ENCODE measurements at regions not wholly inside any gene's neighbourhood (a gene's known extent, or its start where the extent isn't known, plus 50 kb on each side); places are given as distances from the start of the nearest gene placed in this dataset.
"Not testable (repeated sequence)": the region's sequence is repeated elsewhere in the genome, so short reads cannot be mapped to it uniquely, and the experiment has no call there.

DNA sequence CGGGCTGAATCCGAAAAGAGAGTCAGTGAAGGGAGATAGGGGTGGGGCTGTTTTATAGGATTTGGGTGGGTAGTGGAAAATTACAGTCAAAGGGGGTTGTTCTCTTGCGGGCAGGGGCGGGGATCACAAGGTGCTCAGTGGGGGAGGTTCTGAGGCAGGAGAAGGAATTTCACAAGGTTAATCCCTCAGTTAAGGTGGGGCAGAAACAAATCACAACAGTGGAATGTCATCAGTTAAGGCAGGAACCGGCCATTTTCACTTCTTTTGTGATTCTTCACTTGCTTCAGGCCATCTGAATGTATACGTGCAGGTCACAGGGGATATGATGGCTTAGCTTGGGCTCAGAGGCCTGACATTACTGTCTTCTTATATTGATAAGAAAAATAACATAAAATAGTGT is 84.6 kb upstream of the IL1RAPL1 start:
- H3K27me3 ChIP-seq (ENCODE audit: insufficient read depth); H4K20me1 ChIP-seq (replicated peaks; ENCODE audit: insufficient read depth); H3F3A ChIP-seq (replicated peaks; ENCODE audit: low read depth); H3K9me2 ChIP-seq (ENCODE audit: insufficient read depth); ATAC-seq; H3K27me3 Mint-ChIP-seq (ENCODE audit: insufficient read depth, low read depth, poor library complexity); H3K4me1 ChIP-seq (ENCODE audit: insufficient read depth); H3K36me3 ChIP-seq (ENCODE audit: insufficient read depth); H3K4me3 ChIP-seq; H3K4me3 Mint-ChIP-seq; H2AFZ ChIP-seq; DNase-seq (ENCODE audit: low spot score); H3K79me2 ChIP-seq (replicated peaks; ENCODE audit: insufficient read depth): not testable (repeated sequence)
- Histone ChIP-seq H3K4me2 (peak overlapping the region; percentile 43; the same call in 1 of the 2 replicates), H3K27ac (ENCODE audit: low read depth) (peak overlapping the region; percentile 88; the same call in 1 of the 2 replicates)
- H3K27ac Mint-ChIP-seq = peak overlapping the region; percentile 36; the same call in 1 of the 2 replicates
- peaks cover 33% of the 10 kb centered on the region for H3K4me1 Mint-ChIP-seq
- peaks cover 30% of the 10 kb centered on the region for H3K36me3 Mint-ChIP-seq (ENCODE audit: low read depth)
- peaks cover 37% of the 10 kb centered on the region for H3K9me3 Mint-ChIP-seq

DNA sequence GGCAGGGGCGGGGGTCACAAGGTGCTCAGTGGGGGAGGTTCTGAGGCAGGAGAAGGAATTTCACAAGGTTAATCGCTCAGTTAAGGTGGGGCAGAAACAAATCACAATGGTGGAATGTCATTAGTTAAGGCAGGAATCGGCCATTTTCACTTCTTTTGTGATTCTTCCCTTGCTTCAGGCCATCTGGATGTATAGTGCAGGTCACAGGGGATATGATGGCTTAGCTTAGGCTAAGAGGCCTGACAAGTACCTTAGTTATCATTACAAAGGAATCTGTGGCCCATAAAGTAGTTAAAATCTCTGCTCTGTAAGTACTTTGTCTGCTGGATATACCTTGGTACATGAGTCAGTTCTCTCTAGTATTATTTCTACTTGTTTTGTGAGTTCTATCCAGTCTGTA is 79.6 kb upstream of the IL1RAPL1 start:
- not testable (repeated sequence) for H3K27ac ChIP-seq (ENCODE audit: low read depth); ATAC-seq; H3K27me3 Mint-ChIP-seq (ENCODE audit: insufficient read depth, low read depth, poor library complexity); H4K20me1 ChIP-seq (replicated peaks; ENCODE audit: insufficient read depth); H3K36me3 ChIP-seq (ENCODE audit: insufficient read depth); H3K4me1 ChIP-seq (ENCODE audit: insufficient read depth); H3F3A ChIP-seq (replicated peaks; ENCODE audit: low read depth); H3K9me2 ChIP-seq (ENCODE audit: insufficient read depth); H3K4me3 ChIP-seq; H3K27me3 ChIP-seq (ENCODE audit: insufficient read depth); H2AFZ ChIP-seq; H3K79me2 ChIP-seq (replicated peaks; ENCODE audit: insufficient read depth); H3K27ac Mint-ChIP-seq; H3K4me3 Mint-ChIP-seq
- Mint-ChIP-seq H3K36me3 (ENCODE audit: low read depth) (peaks cover 30% of the 10 kb centered on the region), H3K4me1 (peaks cover 13% of the 10 kb centered on the region), H3K9me3 (peaks cover 38% of the 10 kb centered on the region)
- H3K4me2 ChIP-seq = peak overlapping the region; percentile 5; the same call in 1 of the 2 replicates
- peak; percentile 3 for DNase-seq (ENCODE audit: low spot score)

DNA sequence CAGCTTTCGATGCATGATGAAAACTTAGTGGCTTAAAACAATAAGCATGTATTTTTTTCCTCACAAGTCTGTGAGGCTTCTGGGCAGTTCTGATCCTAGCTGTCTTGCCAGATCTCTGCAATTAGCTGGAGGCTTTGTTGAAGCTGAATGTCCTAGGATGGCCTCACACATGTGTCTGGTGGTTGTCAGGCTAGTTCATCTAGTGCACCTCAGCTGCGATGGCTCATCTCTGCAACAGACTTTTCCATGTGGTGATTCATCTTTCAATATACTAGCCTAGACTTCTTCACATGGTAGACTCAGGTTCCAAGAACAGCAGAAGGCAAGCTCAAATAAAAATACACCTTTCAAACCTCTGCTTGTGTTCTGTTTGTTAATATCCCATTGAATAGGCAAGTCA is 66.5 kb upstream of the IL1RAPL1 start:
- Histone ChIP-seq H4K20me1 (replicated peaks; ENCODE audit: insufficient read depth) (no peaks in the 10 kb centered on the region), H3K4me1 (ENCODE audit: insufficient read depth) (0 out of 2 replicates have a peak, but pooled peaks cover 8% of the 10 kb centered on the region), H3K4me2 (no peak overlapping the region), H2AFZ (no peak overlapping the region), H3K4me3 (no peak overlapping the region), H3K27me3 (ENCODE audit: insufficient read depth) (no peaks in the 10 kb centered on the region), H3K36me3 (ENCODE audit: insufficient read depth) (no peaks in the 10 kb centered on the region), H3K27ac (ENCODE audit: low read depth) (no peak overlapping the region), H3F3A (replicated peaks; ENCODE audit: low read depth) (no peaks in the 10 kb centered on the region), H3K9me2 (ENCODE audit: insufficient read depth) (no peaks in the 10 kb centered on the region), H3K79me2 (replicated peaks; ENCODE audit: insufficient read depth) (no peaks in the 10 kb centered on the region)
- DNase-seq (ENCODE audit: low spot score) (no peak), ATAC-seq (no peak)
- Mint-ChIP-seq H3K9me3 (no peaks in the 10 kb centered on the region), H3K4me3 (no peak overlapping the region), H3K27me3 (ENCODE audit: insufficient read depth, low read depth, poor library complexity) (no peaks in the 10 kb centered on the region), H3K27ac (no peak overlapping the region), H3K36me3 (ENCODE audit: low read depth) (no peaks in the 10 kb centered on the region), H3K4me1 (no peaks in the 10 kb centered on the region)
- no peak for TF ChIP-seq EZH2phosphoT487 (IDR thresholded peaks at IDR 0.05; ENCODE audit: unreplicated experiment)
- TF ChIP-seq, protein P1, sequence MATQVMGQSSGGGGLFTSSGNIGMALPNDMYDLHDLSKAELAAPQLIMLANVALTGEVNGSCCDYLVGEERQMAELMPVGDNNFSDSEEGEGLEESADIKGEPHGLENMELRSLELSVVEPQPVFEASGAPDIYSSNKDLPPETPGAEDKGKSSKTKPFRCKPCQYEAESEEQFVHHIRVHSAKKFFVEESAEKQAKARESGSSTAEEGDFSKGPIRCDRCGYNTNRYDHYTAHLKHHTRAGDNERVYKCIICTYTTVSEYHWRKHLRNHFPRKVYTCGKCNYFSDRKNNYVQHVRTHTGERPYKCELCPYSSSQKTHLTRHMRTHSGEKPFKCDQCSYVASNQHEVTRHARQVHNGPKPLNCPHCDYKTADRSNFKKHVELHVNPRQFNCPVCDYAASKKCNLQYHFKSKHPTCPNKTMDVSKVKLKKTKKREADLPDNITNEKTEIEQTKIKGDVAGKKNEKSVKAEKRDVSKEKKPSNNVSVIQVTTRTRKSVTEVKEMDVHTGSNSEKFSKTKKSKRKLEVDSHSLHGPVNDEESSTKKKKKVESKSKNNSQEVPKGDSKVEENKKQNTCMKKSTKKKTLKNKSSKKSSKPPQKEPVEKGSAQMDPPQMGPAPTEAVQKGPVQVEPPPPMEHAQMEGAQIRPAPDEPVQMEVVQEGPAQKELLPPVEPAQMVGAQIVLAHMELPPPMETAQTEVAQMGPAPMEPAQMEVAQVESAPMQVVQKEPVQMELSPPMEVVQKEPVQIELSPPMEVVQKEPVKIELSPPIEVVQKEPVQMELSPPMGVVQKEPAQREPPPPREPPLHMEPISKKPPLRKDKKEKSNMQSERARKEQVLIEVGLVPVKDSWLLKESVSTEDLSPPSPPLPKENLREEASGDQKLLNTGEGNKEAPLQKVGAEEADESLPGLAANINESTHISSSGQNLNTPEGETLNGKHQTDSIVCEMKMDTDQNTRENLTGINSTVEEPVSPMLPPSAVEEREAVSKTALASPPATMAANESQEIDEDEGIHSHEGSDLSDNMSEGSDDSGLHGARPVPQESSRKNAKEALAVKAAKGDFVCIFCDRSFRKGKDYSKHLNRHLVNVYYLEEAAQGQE (IDR thresholded peaks at IDR 0.05; ENCODE audit: unreplicated experiment) = no peak
- TF ChIP-seq, protein P2, sequence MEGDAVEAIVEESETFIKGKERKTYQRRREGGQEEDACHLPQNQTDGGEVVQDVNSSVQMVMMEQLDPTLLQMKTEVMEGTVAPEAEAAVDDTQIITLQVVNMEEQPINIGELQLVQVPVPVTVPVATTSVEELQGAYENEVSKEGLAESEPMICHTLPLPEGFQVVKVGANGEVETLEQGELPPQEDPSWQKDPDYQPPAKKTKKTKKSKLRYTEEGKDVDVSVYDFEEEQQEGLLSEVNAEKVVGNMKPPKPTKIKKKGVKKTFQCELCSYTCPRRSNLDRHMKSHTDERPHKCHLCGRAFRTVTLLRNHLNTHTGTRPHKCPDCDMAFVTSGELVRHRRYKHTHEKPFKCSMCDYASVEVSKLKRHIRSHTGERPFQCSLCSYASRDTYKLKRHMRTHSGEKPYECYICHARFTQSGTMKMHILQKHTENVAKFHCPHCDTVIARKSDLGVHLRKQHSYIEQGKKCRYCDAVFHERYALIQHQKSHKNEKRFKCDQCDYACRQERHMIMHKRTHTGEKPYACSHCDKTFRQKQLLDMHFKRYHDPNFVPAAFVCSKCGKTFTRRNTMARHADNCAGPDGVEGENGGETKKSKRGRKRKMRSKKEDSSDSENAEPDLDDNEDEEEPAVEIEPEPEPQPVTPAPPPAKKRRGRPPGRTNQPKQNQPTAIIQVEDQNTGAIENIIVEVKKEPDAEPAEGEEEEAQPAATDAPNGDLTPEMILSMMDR (conservative IDR thresholded peaks at IDR 0.05; ENCODE audit: low read depth in 2 of 2) = no peak
- no peak for TF ChIP-seq STAT1 (IDR thresholded peaks at IDR 0.05; ENCODE audit: unreplicated experiment)
- TF ChIP-seq, protein P3, sequence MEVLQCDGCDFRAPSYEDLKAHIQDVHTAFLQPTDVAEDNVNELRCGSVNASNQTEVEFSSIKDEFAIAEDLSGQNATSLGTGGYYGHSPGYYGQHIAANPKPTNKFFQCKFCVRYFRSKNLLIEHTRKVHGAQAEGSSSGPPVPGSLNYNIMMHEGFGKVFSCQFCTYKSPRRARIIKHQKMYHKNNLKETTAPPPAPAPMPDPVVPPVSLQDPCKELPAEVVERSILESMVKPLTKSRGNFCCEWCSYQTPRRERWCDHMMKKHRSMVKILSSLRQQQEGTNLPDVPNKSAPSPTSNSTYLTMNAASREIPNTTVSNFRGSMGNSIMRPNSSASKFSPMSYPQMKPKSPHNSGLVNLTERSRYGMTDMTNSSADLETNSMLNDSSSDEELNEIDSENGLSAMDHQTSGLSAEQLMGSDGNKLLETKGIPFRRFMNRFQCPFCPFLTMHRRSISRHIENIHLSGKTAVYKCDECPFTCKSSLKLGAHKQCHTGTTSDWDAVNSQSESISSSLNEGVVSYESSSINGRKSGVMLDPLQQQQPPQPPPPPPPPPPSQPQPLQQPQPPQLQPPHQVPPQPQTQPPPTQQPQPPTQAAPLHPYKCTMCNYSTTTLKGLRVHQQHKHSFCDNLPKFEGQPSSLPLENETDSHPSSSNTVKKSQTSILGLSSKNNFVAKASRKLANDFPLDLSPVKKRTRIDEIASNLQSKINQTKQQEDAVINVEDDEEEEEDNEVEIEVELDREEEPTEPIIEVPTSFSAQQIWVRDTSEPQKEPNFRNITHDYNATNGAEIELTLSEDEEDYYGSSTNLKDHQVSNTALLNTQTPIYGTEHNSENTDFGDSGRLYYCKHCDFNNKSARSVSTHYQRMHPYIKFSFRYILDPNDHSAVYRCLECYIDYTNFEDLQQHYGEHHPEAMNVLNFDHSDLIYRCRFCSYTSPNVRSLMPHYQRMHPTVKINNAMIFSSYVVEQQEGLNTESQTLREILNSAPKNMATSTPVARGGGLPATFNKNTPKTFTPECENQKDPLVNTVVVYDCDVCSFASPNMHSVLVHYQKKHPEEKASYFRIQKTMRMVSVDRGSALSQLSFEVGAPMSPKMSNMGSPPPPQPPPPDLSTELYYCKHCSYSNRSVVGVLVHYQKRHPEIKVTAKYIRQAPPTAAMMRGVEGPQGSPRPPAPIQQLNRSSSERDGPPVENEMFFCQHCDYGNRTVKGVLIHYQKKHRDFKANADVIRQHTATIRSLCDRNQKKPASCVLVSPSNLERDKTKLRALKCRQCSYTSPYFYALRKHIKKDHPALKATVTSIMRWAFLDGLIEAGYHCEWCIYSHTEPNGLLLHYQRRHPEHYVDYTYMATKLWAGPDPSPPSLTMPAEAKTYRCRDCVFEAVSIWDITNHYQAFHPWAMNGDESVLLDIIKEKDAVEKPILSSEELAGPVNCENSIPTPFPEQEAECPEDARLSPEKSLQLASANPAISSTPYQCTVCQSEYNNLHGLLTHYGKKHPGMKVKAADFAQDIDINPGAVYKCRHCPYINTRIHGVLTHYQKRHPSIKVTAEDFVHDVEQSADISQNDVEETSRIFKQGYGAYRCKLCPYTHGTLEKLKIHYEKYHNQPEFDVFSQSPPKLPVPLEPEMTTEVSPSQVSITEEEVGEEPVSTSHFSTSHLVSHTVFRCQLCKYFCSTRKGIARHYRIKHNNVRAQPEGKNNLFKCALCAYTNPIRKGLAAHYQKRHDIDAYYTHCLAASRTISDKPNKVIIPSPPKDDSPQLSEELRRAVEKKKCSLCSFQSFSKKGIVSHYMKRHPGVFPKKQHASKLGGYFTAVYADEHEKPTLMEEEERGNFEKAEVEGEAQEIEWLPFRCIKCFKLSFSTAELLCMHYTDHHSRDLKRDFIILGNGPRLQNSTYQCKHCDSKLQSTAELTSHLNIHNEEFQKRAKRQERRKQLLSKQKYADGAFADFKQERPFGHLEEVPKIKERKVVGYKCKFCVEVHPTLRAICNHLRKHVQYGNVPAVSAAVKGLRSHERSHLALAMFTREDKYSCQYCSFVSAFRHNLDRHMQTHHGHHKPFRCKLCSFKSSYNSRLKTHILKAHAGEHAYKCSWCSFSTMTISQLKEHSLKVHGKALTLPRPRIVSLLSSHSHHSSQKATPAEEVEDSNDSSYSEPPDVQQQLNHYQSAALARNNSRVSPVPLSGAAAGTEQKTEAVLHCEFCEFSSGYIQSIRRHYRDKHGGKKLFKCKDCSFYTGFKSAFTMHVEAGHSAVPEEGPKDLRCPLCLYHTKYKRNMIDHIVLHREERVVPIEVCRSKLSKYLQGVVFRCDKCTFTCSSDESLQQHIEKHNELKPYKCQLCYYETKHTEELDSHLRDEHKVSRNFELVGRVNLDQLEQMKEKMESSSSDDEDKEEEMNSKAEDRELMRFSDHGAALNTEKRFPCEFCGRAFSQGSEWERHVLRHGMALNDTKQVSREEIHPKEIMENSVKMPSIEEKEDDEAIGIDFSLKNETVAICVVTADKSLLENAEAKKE (CRISPR knock-in tag; IDR thresholded peaks at IDR 0.05) = no peak
